CD14-positive monocyte (primary cell): ENCODE measurements at regions not wholly inside any gene's neighbourhood (a gene's known extent, or its start where the extent isn't known, plus 50 kb on each side); places are given as distances from the start of the nearest gene placed in this dataset.

Experiments used
- DNase-seq, 3 donors: peaks; one replicate each; pipeline ENCODE4 v3.0.0-alpha.2; 2011 to 2022
- H2AFZ ChIP-seq: 2 replicates; pipeline ENCODE4 v1.6.0; 2012; ENCODE audit warnings: mild to moderate bottlenecking, low read depth, low read length, inconsistent platforms; ENCODE audit not compliant: insufficient read depth, poor library complexity, severe bottlenecking
- H3K27ac ChIP-seq, 2 donors: 1 replicate in 1 of 2; 2 replicates in 1 of 2; pipeline ENCODE4 v1.5.1; 2012 to 2013; ENCODE audit warnings: low read length in 2 of 2, control low read depth in 1 of 2, inconsistent platforms in 1 of 2, low read depth in 1 of 2, mild to moderate bottlenecking in 1 of 2
- H3K27me3 ChIP-seq, 2 donors: one replicate each; pipeline versions ENCODE4 v1.6.0 to v1.6.1; 2011 to 2013; ENCODE audit warnings: low read length in 2 of 2; ENCODE audit not compliant: control insufficient read depth in 2 of 2, insufficient read depth in 2 of 2
- H3K36me3 ChIP-seq, 2 donors: replicated peaks in 1 of 2; 1 replicate in 1 of 2; 2 replicates in 1 of 2; pipeline versions ENCODE4 v1.5.1 to v1.6.1; 2012 to 2013; ENCODE audit warnings: low read length in 2 of 2, control low read depth in 1 of 2, inconsistent platforms in 1 of 2, mild to moderate bottlenecking in 1 of 2; ENCODE audit not compliant: insufficient read depth in 2 of 2, control insufficient read depth in 1 of 2
- H3K4me1 ChIP-seq, 2 donors: 1 replicate in 1 of 2; 2 replicates in 1 of 2; pipeline versions ENCODE4 v1.5.1 to v1.6.1; 2012 to 2013; ENCODE audit warnings: low read length in 2 of 2, control low read depth in 1 of 2, inconsistent platforms in 1 of 2, mild to moderate bottlenecking in 1 of 2, moderate library complexity in 1 of 2; ENCODE audit not compliant: insufficient read depth in 2 of 2, control insufficient read depth in 1 of 2
- H3K4me2 ChIP-seq: replicated peaks from 2 replicates; pipeline ENCODE3; 2012; ENCODE audit warnings: low read length, moderate library complexity, mild to moderate bottlenecking; ENCODE audit not compliant: poor library complexity, severe bottlenecking; ENCODE audit errors: extremely low read depth
- H3K4me3 ChIP-seq, 3 experiments: fragments of 200-600 bp in 1 of 3; sonication (generic) in 1 of 3; replicated peaks in 1 of 3; 1 replicate in 2 of 3; 2 replicates in 1 of 3; pipeline ENCODE4 v1.5.1; 2011 to 2013; ENCODE audit warnings: low read length in 3 of 3, mild to moderate bottlenecking in 3 of 3, control low read depth in 2 of 3, low read depth in 2 of 3, inconsistent platforms in 1 of 3, moderate library complexity in 1 of 3
- H3K79me2 ChIP-seq: 2 replicates; pipeline ENCODE4 v1.6.0; 2012; ENCODE audit warnings: mild to moderate bottlenecking, control low read depth, inconsistent platforms, low read length, moderate library complexity; ENCODE audit not compliant: insufficient read depth
- H3K9ac ChIP-seq: 2 replicates; pipeline ENCODE4 v1.6.0; 2017; ENCODE audit warnings: low read length, mild to moderate bottlenecking; ENCODE audit not compliant: insufficient read depth, poor library complexity, severe bottlenecking
- H3K9me3 ChIP-seq, 2 donors: replicated peaks in 1 of 2; 1 replicate in 1 of 2; 2 replicates in 1 of 2; pipeline versions ENCODE4 v1.5.1 to v1.6.1; 2012 to 2013; ENCODE audit warnings: low read length in 2 of 2, control low read depth in 1 of 2; ENCODE audit not compliant: control insufficient read depth in 1 of 2, insufficient read depth in 1 of 2
- H4K20me1 ChIP-seq: 2 replicates; pipeline ENCODE4 v1.6.0; 2012; ENCODE audit warnings: mild to moderate bottlenecking, low read length, control low read depth, moderate library complexity; ENCODE audit not compliant: insufficient read depth
- H3K27ac Mint-ChIP-seq, 7 donors: one replicate each; pipeline ENCODE4 v1.8.0; 2020; ENCODE audit warnings: mild to moderate bottlenecking in 7 of 7, mixed read lengths in 7 of 7, moderate library complexity in 6 of 7, inconsistent platforms in 2 of 7
- H3K27me3 Mint-ChIP-seq, 3 donors: one replicate each; pipeline ENCODE4 v1.8.0; 2021 to 2022; ENCODE audit warnings: low read depth in 3 of 3, mild to moderate bottlenecking in 3 of 3, mixed read lengths in 3 of 3, moderate library complexity in 3 of 3, inconsistent platforms in 1 of 3
- H3K36me3 Mint-ChIP-seq, 2 donors: one replicate each; pipeline ENCODE4 v1.8.0; 2020; ENCODE audit warnings: mixed read lengths in 2 of 2, inconsistent platforms in 1 of 2, mild to moderate bottlenecking in 1 of 2
- H3K4me1 Mint-ChIP-seq: one replicate; pipeline ENCODE4 v1.8.0; 2020; ENCODE audit warnings: mild to moderate bottlenecking, mixed read lengths
- H3K4me3 Mint-ChIP-seq, 2 donors: one replicate each; pipeline ENCODE4 v1.8.0; 2020; ENCODE audit warnings: mild to moderate bottlenecking in 2 of 2, mixed read lengths in 2 of 2, moderate library complexity in 1 of 2
- H3K9me3 Mint-ChIP-seq, 7 donors: one replicate each; pipeline ENCODE4 v1.8.0; 2020 to 2022; ENCODE audit warnings: mixed read lengths in 7 of 7, mild to moderate bottlenecking in 6 of 7, moderate library complexity in 6 of 7, inconsistent platforms in 2 of 7
- WGBS: methylation state at CpG from one replicate; pipeline ENCODE4 v1.1.5; 2013; ENCODE audit warnings: missing lambda C conversion rate; ENCODE audit not compliant: insufficient coverage; 5-methylcytosine and 5-hydroxymethylcytosine counted together
- intact Hi-C, 2 donors: fragments of 100-400 bp; cut with micrococcal nuclease; formaldehyde crosslinking; loops; one replicate each; pipeline versions ENCODE4 v1.15.0 to v1.15.1; 2023
- TF ChIP-seq, protein P1 (sequence below): fragments of 200-600 bp; IDR thresholded peaks from one replicate; pipeline ENCODE4 v1.8.0; 2022; ENCODE audit warnings: antibody characterized with exemption, mild to moderate bottlenecking

DNA sequence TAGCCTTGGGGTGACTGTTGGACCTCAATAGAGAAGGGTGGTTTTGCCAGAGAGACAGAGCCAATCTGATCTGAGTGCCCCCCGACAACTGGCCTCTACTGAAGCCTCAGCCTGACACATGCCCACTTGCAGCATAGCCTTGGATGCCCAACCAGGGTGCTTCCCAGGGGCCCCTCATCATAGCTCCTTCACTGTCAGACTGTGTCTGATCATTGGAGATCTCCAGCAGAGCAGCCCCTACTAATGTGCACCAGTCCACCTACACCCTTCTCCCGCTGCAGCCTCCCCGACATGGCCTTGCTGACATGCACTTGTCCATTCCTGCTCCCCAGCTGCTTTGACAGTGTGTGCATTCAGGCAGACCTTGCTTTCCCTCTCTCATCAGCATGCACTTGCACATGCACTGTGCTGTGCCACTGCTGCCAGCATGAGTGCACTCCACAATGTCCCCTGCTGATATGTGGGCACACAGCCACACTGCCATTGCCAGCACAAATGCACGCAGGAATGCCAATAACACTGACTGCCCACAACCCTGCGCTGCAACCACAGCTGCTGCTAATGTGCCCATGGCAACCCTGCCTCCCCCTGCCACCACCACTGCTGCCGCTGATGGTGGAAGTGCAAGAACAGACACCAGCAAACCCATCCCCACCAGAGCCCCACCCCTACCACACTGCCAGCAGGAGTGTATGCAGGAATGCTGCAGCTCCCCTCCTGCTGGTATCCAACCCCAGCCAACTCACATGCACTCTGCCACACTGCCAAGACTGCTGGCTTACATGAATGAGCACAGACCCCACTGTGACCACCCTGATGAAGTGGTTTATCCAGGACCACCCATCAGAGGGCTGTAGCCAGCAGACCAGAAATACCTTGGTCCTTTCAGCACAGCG, 68.1 kb upstream of the ZMAT1 start:
- H3K27me3 ChIP-seq, result no peaks in the 10 kb centered on the region
- peaks cover 3 to 7% of the 10 kb centered on the region in 2 donors for H3K9me3 ChIP-seq
- no peaks in the 10 kb centered on the region for H3K36me3 ChIP-seq
- no peak overlapping the region for H3K27ac ChIP-seq
- H3K4me1 Mint-ChIP-seq, result no peaks in the 10 kb centered on the region
- no peaks in the 10 kb centered on the region for H3K36me3 Mint-ChIP-seq
- peaks cover 5 to 19% (median 11%) of the 10 kb centered on the region in 7 donors for H3K9me3 Mint-ChIP-seq
- H2AFZ ChIP-seq, result no peak overlapping the region
- no peak overlapping the region for H3K4me3 Mint-ChIP-seq
- intact Hi-C loops, result no loop called here
- no peaks in the 10 kb centered on the region for H3K79me2 ChIP-seq
- 85% methylated on average over 5 of the region's 7 CpGs for WGBS
- H3K9ac ChIP-seq, result no peak overlapping the region
- H3K4me2 ChIP-seq, result no peak overlapping the region
- H3K27ac Mint-ChIP-seq, result no peak overlapping the region
- TF ChIP-seq, protein P1, sequence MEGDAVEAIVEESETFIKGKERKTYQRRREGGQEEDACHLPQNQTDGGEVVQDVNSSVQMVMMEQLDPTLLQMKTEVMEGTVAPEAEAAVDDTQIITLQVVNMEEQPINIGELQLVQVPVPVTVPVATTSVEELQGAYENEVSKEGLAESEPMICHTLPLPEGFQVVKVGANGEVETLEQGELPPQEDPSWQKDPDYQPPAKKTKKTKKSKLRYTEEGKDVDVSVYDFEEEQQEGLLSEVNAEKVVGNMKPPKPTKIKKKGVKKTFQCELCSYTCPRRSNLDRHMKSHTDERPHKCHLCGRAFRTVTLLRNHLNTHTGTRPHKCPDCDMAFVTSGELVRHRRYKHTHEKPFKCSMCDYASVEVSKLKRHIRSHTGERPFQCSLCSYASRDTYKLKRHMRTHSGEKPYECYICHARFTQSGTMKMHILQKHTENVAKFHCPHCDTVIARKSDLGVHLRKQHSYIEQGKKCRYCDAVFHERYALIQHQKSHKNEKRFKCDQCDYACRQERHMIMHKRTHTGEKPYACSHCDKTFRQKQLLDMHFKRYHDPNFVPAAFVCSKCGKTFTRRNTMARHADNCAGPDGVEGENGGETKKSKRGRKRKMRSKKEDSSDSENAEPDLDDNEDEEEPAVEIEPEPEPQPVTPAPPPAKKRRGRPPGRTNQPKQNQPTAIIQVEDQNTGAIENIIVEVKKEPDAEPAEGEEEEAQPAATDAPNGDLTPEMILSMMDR, result no peak
- no peaks in the 10 kb centered on the region for H4K20me1 ChIP-seq
- no peaks in the 10 kb centered on the region for H3K4me1 ChIP-seq
- H3K4me3 ChIP-seq, result no peak overlapping the region
- no peak for DNase-seq
- H3K27me3 Mint-ChIP-seq, result peaks cover 0 to 3% (median 0%) of the 10 kb centered on the region in 3 donors

DNA sequence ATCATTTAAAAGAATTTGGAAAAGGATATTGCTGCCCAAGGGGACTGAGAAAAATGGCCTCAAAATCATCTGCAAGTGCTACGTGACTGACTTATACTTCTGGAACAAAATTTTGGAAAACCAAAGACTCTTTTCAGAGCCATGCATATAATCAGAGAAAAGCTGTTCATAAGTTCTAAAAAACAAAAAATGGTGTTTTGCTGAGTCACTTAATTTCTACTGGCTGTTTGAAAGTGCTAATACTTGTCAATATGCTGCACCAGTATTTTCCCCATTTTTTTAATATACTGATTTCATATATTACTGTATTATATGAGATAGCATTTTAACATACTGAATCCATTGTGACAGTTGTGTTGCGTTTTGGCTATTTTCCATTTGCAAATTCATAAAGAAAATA, 61.5 kb upstream of the ZMAT1 start:
- TF ChIP-seq, protein P1, result no peak
- H3K4me3 ChIP-seq, result no peak overlapping the region
- H3K27ac ChIP-seq, result no peak overlapping the region
- H3K9me3 Mint-ChIP-seq, result peaks cover 0 to 2% (median 0%) of the 10 kb centered on the region in 7 donors
- peaks cover 0 to 2% (median 2%) of the 10 kb centered on the region in 3 donors for H3K27me3 Mint-ChIP-seq
- H3K27ac Mint-ChIP-seq, result no peak overlapping the region
- H3K36me3 ChIP-seq, result no peaks in the 10 kb centered on the region
- no peak overlapping the region for H3K4me3 Mint-ChIP-seq
- no peaks in the 10 kb centered on the region for H3K36me3 Mint-ChIP-seq
- intact Hi-C loops, result no loop called here
- H3K9me3 ChIP-seq, result no peaks in the 10 kb centered on the region
- no CpG with 5 or more reads among the region's 2 CpGs for WGBS
- no peaks in the 10 kb centered on the region for H3K4me1 Mint-ChIP-seq
- H3K4me1 ChIP-seq, result no peaks in the 10 kb centered on the region
- H4K20me1 ChIP-seq, result no peaks in the 10 kb centered on the region
- H3K27me3 ChIP-seq, result no peaks in the 10 kb centered on the region
- no peak overlapping the region for H3K4me2 ChIP-seq
- no peak overlapping the region for H2AFZ ChIP-seq
- H3K9ac ChIP-seq, result no peak overlapping the region
- DNase-seq, result no peak
- no peaks in the 10 kb centered on the region for H3K79me2 ChIP-seq
